Kidney glomerular epithelial cell (primary cell): ENCODE measurements at regions not wholly inside any gene's neighbourhood (a gene's known extent, or its start where the extent isn't known, plus 50 kb on each side); places are given as distances from the start of the nearest gene placed in this dataset.

Experiments
- DNase-seq: peaks from one replicate; lab custom pipeline; 2025; lab: John Stamatoyannopoulos, UW

GRCh38 chr2:211228559-211228958 lies 672.2 kb downstream of the CPS1 start:
- DNase-seq, result no peak

- no peak for DNase-seq
Observed at GRCh38 chr2:211237586-211238275, 681.3 kb downstream of the CPS1 start.

GRCh38 chr2:211241891-211242290 lies 685.5 kb downstream of the CPS1 start:
- DNase-seq, result no peak

- DNase-seq, result no peak
Observed at GRCh38 chr2:211247751-211248150, 691.4 kb downstream of the CPS1 start.

- DNase-seq, result no peak
Observed at GRCh38 chr2:211248841-211249240, 692.4 kb downstream of the CPS1 start.

- DNase-seq, result no peak
Observed at GRCh38 chr2:211251016-211251415, 694.6 kb downstream of the CPS1 start.

GRCh38 chr2:211258646-211259335 lies 702.4 kb downstream of the CPS1 start:
- no peak for DNase-seq

- no peak for DNase-seq
Observed at GRCh38 chr2:211259831-211260476, 703.6 kb downstream of the CPS1 start.

GRCh38 chr2:211270257-211270656 lies 713.9 kb downstream of the CPS1 start:
- DNase-seq, result no peak

GRCh38 chr2:211281430-211282073 lies 725.2 kb downstream of the CPS1 start:
- DNase-seq, result no peak

- DNase-seq, result no peak
Observed at GRCh38 chr2:211302676-211303075, 746.3 kb downstream of the CPS1 start.

- DNase-seq, result no peak
Observed at GRCh38 chr2:211306929-211307328, 750.5 kb downstream of the CPS1 start.
